NCI-H526 treated with DMSO at 0.1 percent for 48 hours (cell line): ENCODE measurements at regions not wholly inside any gene's neighbourhood (a gene's known extent, or its start where the extent isn't known, plus 50 kb on each side); places are given as distances from the start of the nearest gene placed in this dataset.
"Not testable (repeated sequence)": the region's sequence is repeated elsewhere in the genome, so short reads cannot be mapped to it uniquely, and the experiment has no call there.

Source experiments
- DNase-seq: peaks from one replicate; lab custom pipeline; 2025; lab: John Stamatoyannopoulos, UW

DNA sequence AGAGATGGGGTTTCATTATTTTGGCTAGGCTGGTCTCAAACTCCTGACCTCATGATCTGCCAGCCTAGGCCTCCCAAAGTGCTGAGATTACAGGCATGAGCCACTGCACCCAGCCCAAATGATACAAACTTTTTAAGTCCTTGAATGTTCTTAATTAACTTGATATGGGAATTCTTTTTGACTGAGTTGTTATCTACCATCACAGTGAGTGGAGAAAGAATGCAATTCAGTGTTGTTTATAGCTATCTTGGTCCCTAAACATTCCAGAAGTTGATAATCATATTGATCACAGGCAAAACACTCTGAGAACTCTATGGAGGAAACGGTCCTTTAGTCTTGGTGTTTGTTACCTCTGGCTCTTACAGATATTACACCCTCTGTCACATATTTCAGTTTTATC lies 1072.5 kb downstream of the SUCLG1 start:
- DNase-seq, result no peak

DNA sequence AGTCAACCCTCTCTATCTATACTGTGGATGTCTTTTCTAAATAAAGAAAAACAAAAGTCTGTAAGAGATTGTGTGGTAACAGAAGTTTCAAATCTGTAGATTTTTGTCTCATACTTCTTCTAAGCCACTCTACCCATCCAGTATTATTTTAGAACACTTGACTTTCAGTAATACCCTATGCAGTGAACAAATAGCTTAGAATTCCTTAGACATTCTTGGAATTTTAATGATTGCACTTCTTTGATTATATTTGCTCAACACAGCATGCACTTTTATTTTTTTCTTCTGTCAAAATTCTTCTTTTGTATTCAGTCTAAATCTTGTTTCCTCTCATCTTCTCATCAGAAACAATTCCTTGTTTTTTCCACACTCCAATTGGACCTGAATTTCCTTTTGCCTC lies 1080.2 kb downstream of the SUCLG1 start:
- no peak for DNase-seq

DNA sequence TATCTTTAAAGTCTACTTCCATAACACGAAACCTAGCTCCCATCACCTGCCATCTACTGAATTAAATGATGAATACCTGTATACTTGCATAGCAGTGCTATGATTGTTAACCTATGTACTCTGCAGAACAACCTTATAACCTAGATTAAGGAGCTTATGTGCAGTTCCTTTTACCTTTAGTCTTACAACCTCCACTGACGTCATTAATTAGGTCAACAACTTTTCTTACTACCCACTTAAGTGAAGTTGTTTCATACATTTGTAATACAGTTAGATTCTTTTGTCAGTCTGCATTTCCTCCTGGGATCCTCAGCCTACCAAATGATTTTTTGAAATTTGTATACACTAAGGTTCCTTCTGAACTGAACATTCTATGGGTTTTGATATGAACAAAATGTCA lies 1082.3 kb downstream of the SUCLG1 start:
- DNase-seq, result no peak

DNA sequence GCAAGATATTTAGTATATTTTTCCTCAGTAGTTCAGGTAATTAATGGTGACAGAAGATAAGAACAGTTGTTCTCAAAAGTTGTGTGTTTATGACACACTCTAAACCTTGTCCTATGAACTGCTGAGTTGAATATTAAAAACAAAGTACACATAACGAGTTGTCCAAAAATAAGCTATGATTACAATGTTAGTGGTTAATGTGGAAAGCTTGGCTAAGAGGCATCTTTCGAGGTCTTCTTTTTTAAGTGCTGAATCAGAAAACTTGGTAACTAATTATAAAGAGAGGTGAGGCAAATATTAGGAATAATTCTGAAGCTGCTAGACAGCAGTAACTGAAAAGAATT lies 1088.7 kb downstream of the SUCLG1 start:
- DNase-seq, result no peak

DNA sequence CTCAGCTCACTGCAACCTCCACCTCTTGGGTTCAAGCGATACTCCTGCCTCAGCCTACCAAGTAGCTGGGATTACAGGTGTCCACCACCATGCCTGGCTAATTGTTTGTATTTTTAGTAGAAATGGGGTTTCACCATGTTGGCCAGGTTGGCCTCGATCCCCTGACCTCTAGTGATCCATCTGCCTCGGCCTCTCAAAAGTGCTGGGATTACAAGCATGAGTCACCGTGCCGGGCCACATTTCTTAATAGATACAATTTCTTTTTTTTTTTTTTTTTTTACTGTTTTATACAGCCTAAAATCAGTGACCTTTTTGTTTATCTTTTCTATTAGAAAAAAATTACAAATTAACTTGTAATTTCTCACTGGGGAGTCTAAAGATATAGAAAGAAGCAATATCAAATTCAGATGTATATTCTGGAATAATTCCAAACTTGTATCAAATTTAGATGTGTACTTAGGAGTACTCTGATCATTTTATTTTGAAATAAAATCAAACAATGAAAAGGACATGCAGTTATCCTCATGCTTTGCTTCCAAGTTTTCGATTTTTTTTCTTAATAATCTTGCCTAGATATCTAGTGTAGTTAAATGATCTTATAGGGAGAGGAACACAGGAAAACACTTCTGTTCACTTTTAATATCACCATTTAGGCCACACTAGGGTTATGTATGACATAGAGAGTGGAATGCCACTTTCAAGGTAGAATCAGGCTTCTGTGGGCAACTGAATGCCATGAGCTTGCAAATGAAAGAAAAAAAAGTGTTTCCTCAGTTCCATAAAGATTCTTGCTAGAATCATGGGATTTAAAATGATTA lies 1089.3 kb downstream of the SUCLG1 start:
- DNase-seq, result no peak

DNA sequence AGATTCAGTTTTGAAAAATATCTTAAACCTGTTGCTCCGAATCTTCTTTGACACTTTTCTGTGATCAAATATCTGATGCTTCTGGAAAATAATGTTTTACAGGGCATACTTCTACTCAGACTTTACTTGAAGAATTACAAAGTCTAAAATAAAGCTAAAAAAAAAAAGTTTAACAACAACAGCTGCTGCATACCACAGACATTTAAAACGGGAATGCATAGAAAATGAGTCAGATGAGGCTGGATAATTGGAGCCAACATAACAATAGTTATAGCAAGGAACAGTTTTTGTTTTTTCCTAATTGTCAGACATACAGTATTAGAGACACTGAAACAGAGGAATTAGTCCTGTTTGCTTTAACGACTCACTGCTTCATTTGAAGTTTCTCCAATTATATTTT lies 1090.2 kb downstream of the SUCLG1 start:
- DNase-seq, result no peak

DNA sequence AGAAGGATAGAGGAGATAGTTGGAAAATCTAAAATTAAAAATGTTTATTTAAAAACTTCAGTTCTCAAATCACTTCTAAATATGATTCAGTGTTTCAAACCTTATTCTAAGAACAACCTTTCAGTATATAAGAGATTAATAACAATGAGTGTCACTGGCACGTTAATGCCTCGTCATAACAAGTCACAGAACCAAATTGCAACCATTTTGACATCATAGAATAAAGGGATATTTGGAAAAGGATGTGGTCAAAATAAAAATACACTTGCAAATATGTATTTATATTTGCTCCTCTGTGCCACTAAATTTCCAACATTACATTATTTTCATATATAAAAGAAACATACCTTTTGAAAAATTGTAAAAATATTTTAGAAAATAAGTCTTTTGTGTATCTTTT lies 1090.6 kb downstream of the SUCLG1 start:
- no peak for DNase-seq

DNA sequence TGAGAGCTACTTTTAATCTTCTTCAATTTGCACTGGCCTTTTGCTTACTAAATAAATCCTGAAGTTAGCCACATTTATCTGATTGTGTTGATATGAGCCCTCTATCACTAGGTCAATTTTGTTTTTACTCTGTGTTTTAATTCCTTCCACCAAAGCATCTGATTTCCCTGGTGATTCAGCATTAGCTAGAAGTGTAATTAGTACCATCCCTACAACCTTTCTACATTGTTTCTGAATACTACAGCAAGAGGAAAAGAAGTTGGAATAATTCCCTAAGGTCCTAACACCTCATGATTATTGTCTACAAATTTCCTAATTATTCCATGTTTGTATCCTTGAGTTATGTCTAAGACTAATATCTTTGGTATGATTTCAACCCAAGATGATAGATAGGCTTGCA lies 1093.6 kb downstream of the SUCLG1 start:
- no peak for DNase-seq

DNA sequence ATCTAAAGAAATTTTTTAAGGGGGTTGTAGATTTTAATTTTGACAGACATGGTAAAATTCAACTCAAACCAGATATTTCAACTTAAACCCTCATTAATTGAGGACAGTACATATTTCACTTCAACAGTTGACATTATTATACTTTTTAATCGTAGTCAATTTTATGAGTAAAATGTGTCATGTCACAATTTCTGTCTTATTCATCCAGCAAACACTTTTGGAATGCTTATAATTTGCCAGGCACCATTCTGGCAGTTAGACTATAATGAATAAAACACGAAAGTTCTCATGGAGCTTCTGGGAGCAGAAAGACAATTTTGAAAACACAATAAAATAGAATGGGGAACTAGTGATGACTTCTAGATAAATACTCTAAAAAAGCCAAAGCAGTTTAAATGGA lies 1094.8 kb downstream of the SUCLG1 start:
- DNase-seq, result no peak

DNA sequence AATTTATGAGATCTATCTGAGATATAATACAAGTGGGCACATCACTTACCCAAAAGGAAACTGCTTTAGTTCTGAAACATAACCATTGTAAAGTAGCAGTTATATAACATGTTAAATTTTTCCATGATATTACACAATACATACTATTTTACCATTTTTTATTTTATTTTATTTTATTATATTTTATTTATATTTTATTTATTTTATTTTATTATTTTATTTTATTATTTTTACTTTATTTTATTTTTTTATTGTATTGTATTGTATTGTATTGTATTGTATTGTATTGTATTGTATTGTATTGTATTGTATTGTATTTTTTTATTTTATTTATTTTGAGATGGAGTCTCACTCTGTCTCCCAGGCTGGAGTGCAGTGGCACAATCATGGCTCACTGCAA lies 1095.9 kb downstream of the SUCLG1 start:
- DNase-seq, result not testable (repeated sequence)

DNA sequence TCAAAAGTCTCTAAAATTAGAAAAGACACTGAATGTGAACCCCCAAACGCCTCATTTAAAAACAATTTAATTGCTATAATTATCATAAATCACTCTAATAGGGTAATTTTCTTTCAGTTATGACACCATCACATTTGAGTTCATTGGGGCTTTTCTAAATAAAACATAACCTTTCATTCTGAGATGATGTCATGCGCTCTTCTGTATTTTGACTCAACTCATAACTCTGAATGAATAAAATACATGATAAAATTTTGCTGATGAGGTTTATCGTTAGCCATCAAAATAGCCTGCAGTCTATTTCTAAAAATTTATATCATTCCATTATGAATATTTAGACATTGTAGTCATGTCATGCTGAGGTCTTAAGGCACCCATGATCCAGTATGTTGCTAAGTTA lies 1099.7 kb downstream of the SUCLG1 start:
- no peak for DNase-seq

DNA sequence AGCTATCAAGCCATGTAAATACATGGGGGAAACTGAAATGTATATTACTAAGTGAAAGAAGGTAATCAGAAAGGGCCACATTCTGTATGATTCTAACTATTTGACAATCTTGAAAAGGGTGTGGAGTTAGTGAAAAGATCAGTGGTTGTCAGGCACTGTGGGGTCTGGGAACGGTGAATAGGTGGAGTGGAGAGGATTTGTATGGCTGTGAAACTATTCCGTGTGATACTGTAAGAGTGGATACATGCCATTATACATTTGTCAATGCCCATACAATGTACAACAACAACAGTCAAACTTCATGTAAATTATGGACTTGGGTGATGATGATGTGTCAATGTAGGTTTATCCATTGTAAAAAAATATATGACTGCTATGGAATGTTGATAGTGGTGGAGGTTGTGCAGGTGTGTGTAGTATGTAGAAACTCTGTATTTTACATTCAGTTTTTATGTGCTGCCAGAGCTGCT lies 1116.2 kb downstream of the SUCLG1 start:
- DNase-seq, result no peak

DNA sequence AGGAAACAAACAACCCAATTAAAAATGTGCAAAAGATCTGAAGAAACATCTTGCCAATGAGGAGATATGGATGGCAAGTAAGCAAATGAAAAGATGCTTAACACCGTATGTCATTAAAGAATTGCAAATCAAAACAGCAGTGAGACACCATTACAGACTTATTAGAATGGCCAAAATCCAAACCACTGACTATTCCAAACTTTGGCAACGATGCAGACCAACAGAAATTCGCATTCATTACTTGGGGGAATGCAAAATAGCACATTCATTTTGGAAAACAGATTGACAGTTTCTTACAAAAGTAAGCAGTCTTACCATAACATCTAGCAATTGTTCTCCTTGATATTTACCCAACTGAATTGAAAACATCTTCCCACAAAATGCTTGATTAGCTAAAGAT lies 1118.7 kb downstream of the SUCLG1 start:
- no peak for DNase-seq

DNA sequence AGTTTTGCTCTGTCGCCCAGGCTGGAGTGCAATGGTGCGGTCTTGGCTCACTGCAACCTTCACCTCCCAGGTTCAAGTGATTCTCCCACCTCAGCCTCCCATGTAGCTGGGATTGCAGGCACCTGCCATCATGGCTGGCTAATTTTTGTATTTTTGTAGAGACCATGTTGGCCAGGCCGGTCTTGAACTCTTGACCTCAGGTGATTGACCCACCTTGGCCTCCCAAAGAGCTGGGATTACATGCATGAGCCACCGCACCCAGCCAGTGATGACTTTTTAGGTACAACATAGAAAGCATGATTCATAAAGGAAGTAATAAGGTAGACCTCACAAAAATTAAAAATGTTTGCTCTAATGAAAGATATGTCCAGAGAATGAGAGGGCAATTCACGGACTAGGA lies 1119.1 kb downstream of the SUCLG1 start:
- DNase-seq, result not testable (repeated sequence)

DNA sequence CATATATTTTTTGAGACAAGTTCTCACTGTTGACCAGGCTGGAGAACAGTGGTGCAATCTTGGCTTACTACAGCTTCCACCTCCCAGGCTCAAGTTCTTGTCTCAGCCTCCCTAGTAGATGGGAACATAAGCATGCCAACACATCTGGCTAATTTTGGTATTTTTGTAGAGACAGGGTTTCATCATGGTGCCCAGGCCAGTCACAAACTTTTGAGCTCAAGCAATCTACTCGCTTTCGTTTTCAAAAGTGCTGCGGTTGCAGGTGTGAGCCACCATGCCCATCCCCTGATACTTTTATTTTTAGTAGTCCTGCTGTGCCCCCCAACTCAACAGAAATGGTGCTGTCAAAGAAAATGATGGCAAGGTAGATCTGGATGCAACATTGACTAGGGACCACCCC lies 1127.3 kb downstream of the SUCLG1 start:
- DNase-seq, result no peak

DNA sequence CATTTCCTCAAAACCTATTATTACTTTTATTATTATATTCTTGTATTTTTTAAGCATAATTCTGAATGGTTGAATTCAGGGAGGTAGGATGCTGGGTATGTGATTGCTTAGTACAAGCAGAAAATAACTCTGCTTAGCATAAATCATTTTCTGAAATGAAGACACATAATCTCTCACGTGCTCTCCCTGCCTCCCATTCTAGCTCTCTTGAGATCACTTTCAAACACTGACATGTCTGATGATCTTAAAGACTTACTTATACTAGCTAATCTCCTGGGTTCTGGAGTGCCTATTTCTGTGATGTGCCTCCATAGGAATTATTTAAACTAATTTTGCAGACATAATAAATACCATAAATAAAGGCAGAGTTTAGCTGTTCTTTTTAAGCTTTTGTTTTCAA lies 1136.0 kb downstream of the SUCLG1 start:
- no peak for DNase-seq

DNA sequence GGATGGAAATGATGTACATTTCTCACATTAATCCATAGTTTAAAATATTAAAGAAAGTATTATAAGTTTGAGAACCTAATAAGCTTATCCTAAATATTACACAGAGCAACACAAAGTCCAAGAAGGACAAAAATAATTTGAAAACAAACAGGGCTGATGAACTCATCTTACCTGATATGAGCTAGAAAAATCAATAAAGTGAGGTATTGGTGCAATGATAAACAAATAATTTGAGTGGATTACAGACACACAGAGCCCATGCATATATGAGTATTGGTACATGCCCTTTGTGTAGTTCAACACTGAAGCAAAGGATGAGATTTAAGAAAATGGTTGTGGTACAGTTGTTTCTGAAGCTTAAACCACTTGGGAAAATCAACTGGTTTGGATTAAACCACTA lies 1139.0 kb downstream of the SUCLG1 start:
- DNase-seq, result no peak

DNA sequence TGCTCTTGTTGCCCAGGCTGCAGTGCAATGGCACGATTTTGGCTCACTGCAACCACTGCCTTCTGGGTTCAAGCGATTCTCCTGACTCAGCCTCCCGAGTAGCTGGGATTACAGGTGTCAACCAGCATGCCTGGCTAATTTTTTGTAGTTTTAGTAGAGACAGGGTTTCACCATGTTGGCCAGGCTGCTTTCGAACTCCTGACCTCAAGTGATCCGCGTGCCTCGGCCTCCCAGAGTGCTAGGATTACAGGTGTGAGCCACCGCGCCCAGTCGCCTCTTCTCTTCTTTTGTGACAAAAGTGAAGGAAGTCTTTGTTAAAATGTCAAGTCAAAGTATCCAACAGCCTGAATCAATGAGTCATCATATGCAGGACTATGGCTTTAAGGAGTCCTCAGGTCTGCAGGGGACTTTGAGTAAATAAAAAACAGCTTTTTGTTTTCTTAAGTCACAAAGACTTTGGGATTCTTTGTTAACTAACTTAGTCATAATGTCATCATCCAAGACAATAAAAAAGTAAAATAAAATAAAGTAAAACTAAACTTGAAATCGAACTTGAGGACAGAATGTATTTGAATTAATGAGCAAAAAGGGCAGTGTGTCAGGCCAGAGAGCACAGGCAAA lies 1153.2 kb downstream of the SUCLG1 start:
- no peak for DNase-seq

DNA sequence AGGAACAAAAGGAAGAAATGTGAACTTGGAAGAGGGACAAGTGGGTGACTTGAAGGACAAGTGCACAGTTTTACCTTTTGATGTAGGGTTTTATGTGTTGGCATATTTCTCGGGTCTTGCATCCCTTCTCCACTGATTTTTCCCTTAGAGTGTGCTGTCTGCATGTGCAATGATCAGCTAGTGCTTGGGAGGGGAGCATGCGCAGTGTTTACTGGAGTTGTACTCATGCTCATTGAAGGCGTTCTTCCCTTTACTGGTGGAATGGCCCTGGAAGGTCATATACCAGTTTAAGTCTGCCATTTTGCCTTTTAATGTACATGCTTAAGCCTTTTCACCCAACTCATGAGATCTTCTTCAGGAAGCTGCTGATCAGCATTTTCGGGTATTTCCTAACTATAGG lies 1168.0 kb downstream of the SUCLG1 start:
- no peak for DNase-seq

DNA sequence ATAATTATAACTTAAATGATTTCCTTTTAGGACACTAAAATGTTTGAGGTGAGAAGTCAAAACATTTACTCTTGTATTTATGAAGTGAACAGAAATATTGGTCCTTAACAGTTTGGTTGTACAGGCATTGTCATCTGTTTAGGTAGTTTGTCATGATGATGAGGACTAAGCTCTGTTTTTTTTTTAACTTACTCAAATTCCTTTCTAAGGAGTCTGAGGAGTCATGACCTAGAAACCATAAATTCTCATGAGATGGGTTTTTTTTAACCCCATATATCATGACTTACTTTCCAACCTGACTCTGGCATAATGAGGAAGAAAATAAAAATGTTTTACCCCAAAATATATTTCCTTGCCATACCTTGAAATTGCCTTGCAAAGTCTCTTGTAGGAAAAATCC lies 1176.2 kb downstream of the SUCLG1 start:
- no peak for DNase-seq

DNA sequence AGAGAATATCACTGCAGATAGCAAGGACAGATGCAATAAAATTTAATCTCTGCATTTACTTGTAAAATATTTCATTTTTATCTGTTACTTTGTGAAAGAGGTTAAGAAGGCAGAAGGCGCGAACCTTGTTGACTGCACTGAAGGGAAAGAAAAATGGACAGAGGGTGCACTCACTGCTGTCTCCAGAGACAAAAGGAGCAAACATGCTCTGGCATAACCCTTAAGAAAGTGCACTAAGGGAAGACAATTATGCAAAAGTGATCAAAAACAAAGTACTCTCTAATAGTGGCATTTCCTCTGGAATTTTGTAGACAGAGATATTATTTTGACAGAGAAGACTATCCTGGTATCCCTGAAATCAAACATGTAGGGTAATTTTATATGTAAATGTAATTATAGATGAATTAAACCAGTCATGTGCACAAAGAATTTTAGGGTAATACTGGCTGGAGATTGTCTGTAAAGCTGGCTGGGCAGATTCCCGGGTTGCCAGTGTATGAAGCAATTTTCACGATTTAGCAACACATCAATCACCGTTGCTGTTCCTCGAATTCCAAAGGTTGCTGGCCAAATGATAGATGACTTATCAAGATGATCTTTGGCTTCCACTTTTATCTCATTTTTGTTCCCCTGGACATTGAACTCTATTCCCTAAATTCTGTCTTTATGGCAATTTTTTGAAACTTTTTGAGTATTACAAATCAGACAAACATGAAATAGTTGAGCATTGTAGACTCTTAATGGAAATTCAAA lies 1176.9 kb downstream of the SUCLG1 start:
- no peak for DNase-seq

DNA sequence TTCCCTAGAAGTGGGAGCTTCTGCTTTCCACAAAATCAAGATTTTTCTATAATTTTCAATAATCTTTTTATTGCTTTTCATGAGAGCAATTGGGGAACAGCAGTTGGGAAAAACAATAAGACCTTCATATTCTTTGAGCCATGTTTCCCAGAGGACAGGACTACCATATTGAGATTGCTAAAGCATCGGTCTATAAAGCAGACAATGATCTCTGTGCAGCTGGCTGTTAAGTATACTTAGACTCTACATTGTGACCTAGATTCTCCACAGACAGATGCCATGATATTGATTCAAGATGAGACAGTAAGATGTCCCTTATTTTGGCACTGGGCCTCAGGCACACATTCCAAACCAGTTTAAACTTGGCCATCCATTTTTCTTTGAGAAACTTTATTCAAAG lies 1178.7 kb downstream of the SUCLG1 start:
- no peak for DNase-seq

DNA sequence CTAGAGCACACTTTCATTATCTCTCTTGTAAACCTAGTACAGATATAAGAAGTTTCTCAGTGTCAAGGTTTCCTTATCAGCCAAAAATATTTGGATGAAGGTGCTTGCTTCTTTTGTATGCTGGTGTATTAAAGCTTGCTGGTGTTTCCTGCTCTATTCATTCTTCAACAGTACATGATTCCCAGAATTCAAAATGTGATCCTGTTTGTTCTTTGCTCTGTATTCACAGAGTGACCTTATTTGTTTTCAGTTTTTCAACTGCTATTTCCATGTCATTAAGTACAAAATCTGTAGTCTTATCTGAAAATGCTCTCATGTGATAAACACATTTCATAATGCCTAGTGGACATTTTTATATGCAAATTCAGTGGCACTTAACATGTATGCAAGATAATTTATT lies 1185.8 kb downstream of the SUCLG1 start:
- no peak for DNase-seq
